Mucosa of descending colon (tissue), 3 donors: ENCODE measurements at regions not wholly inside any gene's neighbourhood (a gene's known extent, or its start where the extent isn't known, plus 50 kb on each side); places are given as distances from the start of the nearest gene placed in this dataset.

ENCODE experiments used
- ATAC-seq: fragments of 200-7000 bp; cut with Tn5 transposase; one replicate; pipeline ENCODE4 v1.9.1; 2020; ENCODE audit warnings: mild to moderate bottlenecking, moderate library complexity
- DNase-seq, 3 donors: peaks; one replicate each; pipeline ENCODE4 v3.0.0-alpha.2; 2020
- H3K36me3 ChIP-seq: fragments of 200-600 bp; one replicate; pipeline ENCODE4 v1.8.0; 2021; ENCODE audit warnings: low read depth, mild to moderate bottlenecking
- H3K4me1 ChIP-seq: fragments of 200-600 bp; one replicate; pipeline ENCODE4 v1.8.0; 2021; ENCODE audit warnings: low read depth, mild to moderate bottlenecking
- H3K4me3 ChIP-seq: fragments of 200-600 bp; one replicate; pipeline ENCODE4 v1.8.0; 2021; ENCODE audit warnings: mild to moderate bottlenecking
- H3K9me3 ChIP-seq: fragments of 200-600 bp; one replicate; pipeline ENCODE4 v1.8.0; 2021; ENCODE audit warnings: mild to moderate bottlenecking
- CTCF ChIP-seq: fragments of 200-600 bp; IDR thresholded peaks from one replicate; pipeline ENCODE4 v1.8.0; 2022; ENCODE audit warnings: antibody characterized with exemption, mild to moderate bottlenecking
- intact Hi-C, 2 donors: fragments of 100-400 bp; cut with DNase I in 1 of 2; cut with micrococcal nuclease in 1 of 2; formaldehyde crosslinking; loops; one replicate each; pipeline versions ENCODE4 v1.11.0 to v1.11.1; 2022; cut with DNase I, micrococcal nuclease
- donor health status: DM: no; HTN: no; CAD: no; lungs with moderate emphysema.
- donor health status: DM: no; HTN: no; CAD: no.
- donor health status: DM: no; HTN: yes; CAD: no.

GRCh38 chr2:76464310-76464709 is 753.6 kb upstream of the GCFC2 start:
- no peaks in the 10 kb centered on the region for H3K9me3 ChIP-seq
- no peak overlapping the region for H3K4me3 ChIP-seq
- no peak for TF ChIP-seq CTCF
- H3K4me1 ChIP-seq = no peaks in the 10 kb centered on the region
- no peak for DNase-seq
- intact Hi-C loops = no loop called here
- no peak for ATAC-seq
- no peaks in the 10 kb centered on the region for H3K36me3 ChIP-seq

- Histone ChIP-seq H3K4me1 (no peaks in the 10 kb centered on the region), H3K9me3 (no peaks in the 10 kb centered on the region), H3K36me3 (no peaks in the 10 kb centered on the region), H3K4me3 (no peak overlapping the region)
- DNase-seq (no peak), ATAC-seq (no peak)
- TF ChIP-seq CTCF = no peak
- intact Hi-C loops = no loop called here
Measured at GRCh38 chr2:76461431-76461830, 750.7 kb upstream of the GCFC2 start.

- intact Hi-C loops = no loop called here
- H3K4me3 ChIP-seq = no peak overlapping the region
- DNase-seq = no peak
- no peaks in the 10 kb centered on the region for H3K9me3 ChIP-seq
- H3K36me3 ChIP-seq = no peaks in the 10 kb centered on the region
- TF ChIP-seq CTCF = no peak
- ATAC-seq = no peak
- no peaks in the 10 kb centered on the region for H3K4me1 ChIP-seq
Measured at GRCh38 chr2:76455910-76456309, 745.2 kb upstream of the GCFC2 start.

GRCh38 chr2:76450024-76450475 is 739.3 kb upstream of the GCFC2 start:
- no peak for TF ChIP-seq CTCF
- Histone ChIP-seq H3K9me3 (no peaks in the 10 kb centered on the region), H3K4me3 (no peak overlapping the region), H3K36me3 (no peaks in the 10 kb centered on the region), H3K4me1 (no peaks in the 10 kb centered on the region)
- ATAC-seq = no peak
- DNase-seq = no peak
- intact Hi-C loops = no loop called here

GRCh38 chr2:76448956-76449355 is 738.2 kb upstream of the GCFC2 start:
- TF ChIP-seq CTCF = no peak
- Histone ChIP-seq H3K36me3 (no peaks in the 10 kb centered on the region), H3K4me1 (no peaks in the 10 kb centered on the region), H3K4me3 (no peak overlapping the region), H3K9me3 (no peaks in the 10 kb centered on the region)
- ATAC-seq = no peak
- intact Hi-C loops = no loop called here
- no peak for DNase-seq

- no peaks in the 10 kb centered on the region for H3K36me3 ChIP-seq
- H3K4me3 ChIP-seq = no peak overlapping the region
- DNase-seq = no peak
- TF ChIP-seq CTCF = no peak
- no peaks in the 10 kb centered on the region for H3K9me3 ChIP-seq
- intact Hi-C loops = no loop called here
- H3K4me1 ChIP-seq = no peaks in the 10 kb centered on the region
- ATAC-seq = no peak
Measured at GRCh38 chr2:76447294-76447693, 736.6 kb upstream of the GCFC2 start.
